ENCODE measurements at regions not wholly inside any gene's neighbourhood (a gene's known extent, or its start where the extent isn't known, plus 50 kb on each side); places are given as distances from the start of the nearest gene placed in this dataset.

- Histone ChIP-seq H3K27me3 (ENCODE audit: control insufficient read depth, insufficient read depth, low read length) (no peaks in the 10 kb centered on the region), H2AFZ (ENCODE audit: low read length) (no peak overlapping the region), H3K27ac (ENCODE audit: insufficient read depth, low read length) (no peak overlapping the region), H3K9ac (ENCODE audit: insufficient read depth, low read length) (no peak overlapping the region), H3K79me2 (ENCODE audit: control insufficient read depth, insufficient read depth, low read length) (no peaks in the 10 kb centered on the region), H3K4me2 (ENCODE audit: extremely low read depth, insufficient read depth, low read length) (no peak overlapping the region), H3K36me3 (ENCODE audit: control insufficient read depth, insufficient read depth, low read length) (no peaks in the 10 kb centered on the region), H3K4me3 (replicated peaks in 1 of 4; ENCODE audit: control extremely low read depth in 1 of 4, insufficient read depth in 1 of 4, low read depth in 3 of 4, low read length in 4 of 4) (no peak overlapping the region), H3K9me3 (ENCODE audit: control insufficient read depth, insufficient read depth, low read depth, low read length) (no peaks in the 10 kb centered on the region), H4K20me1 (ENCODE audit: control insufficient read depth, extremely low read depth, insufficient read depth, low read length) (no peaks in the 10 kb centered on the region), H3K4me1 (ENCODE audit: control insufficient read depth, extremely low read depth, insufficient read depth, low read length) (no peaks in the 10 kb centered on the region)
- DNase-seq (ENCODE audit: low read depth in 2 of 2) = no peak
- TF ChIP-seq EZH2 (IDR thresholded peaks at IDR 0.05; ENCODE audit: low read length, missing control alignments) = no peak
These were observed 50.6 kb upstream of the MRPS6 start for GRCh38 chr21:34022627-34023335.

- H3K9me3 ChIP-seq (ENCODE audit: control insufficient read depth, insufficient read depth, low read depth, low read length) = no peaks in the 10 kb centered on the region
- DNase-seq (ENCODE audit: low read depth in 2 of 2) = peak in 1 of 2 donors; percentile 57
- H3K27me3 ChIP-seq (ENCODE audit: control insufficient read depth, insufficient read depth, low read length) = no peaks in the 10 kb centered on the region
- H3K4me1 ChIP-seq (ENCODE audit: control insufficient read depth, extremely low read depth, insufficient read depth, low read length) = no peaks in the 10 kb centered on the region
- no peak overlapping the region for H3K9ac ChIP-seq (ENCODE audit: insufficient read depth, low read length)
- H3K4me3 ChIP-seq (replicated peaks in 1 of 4; ENCODE audit: control extremely low read depth in 1 of 4, insufficient read depth in 1 of 4, low read depth in 3 of 4, low read length in 4 of 4) = no peak overlapping the region
- TF ChIP-seq EZH2 (IDR thresholded peaks at IDR 0.05; ENCODE audit: low read length, missing control alignments) (no peak), CTCF (conservative IDR thresholded peaks at IDR 0.05 in 1 of 2, IDR thresholded peaks at IDR 0.05 in 1 of 2; ENCODE audit: low read depth in 1 of 2, low read length in 2 of 2) (no peak)
- H3K4me2 ChIP-seq (ENCODE audit: extremely low read depth, insufficient read depth, low read length) = no peak overlapping the region
- H4K20me1 ChIP-seq (ENCODE audit: control insufficient read depth, extremely low read depth, insufficient read depth, low read length) = no peaks in the 10 kb centered on the region
- H3K79me2 ChIP-seq (ENCODE audit: control insufficient read depth, insufficient read depth, low read length) = no peaks in the 10 kb centered on the region
- H2AFZ ChIP-seq (ENCODE audit: low read length) = no peak overlapping the region
- H3K36me3 ChIP-seq (ENCODE audit: control insufficient read depth, insufficient read depth, low read length) = no peaks in the 10 kb centered on the region
- H3K27ac ChIP-seq (ENCODE audit: insufficient read depth, low read length) = no peak overlapping the region
These were observed 51.7 kb upstream of the MRPS6 start for GRCh38 chr21:34021726-34022125.

GRCh38 chr21:34020983-34021553, 52.3 kb upstream of the MRPS6 start:
- Histone ChIP-seq H3K79me2 (ENCODE audit: control insufficient read depth, insufficient read depth, low read length) (no peaks in the 10 kb centered on the region), H3K4me3 (replicated peaks in 1 of 4; ENCODE audit: control extremely low read depth in 1 of 4, insufficient read depth in 1 of 4, low read depth in 3 of 4, low read length in 4 of 4) (no peak overlapping the region), H3K4me1 (ENCODE audit: control insufficient read depth, extremely low read depth, insufficient read depth, low read length) (no peaks in the 10 kb centered on the region), H3K4me2 (ENCODE audit: extremely low read depth, insufficient read depth, low read length) (no peak overlapping the region), H3K9ac (ENCODE audit: insufficient read depth, low read length) (no peak overlapping the region), H3K36me3 (ENCODE audit: control insufficient read depth, insufficient read depth, low read length) (no peaks in the 10 kb centered on the region), H3K9me3 (ENCODE audit: control insufficient read depth, insufficient read depth, low read depth, low read length) (no peaks in the 10 kb centered on the region), H3K27me3 (ENCODE audit: control insufficient read depth, insufficient read depth, low read length) (no peaks in the 10 kb centered on the region), H2AFZ (ENCODE audit: low read length) (no peak overlapping the region), H3K27ac (ENCODE audit: insufficient read depth, low read length) (no peak overlapping the region), H4K20me1 (ENCODE audit: control insufficient read depth, extremely low read depth, insufficient read depth, low read length) (no peaks in the 10 kb centered on the region)
- DNase-seq (ENCODE audit: low read depth in 2 of 2) = peak in 1 of 2 donors; percentile 57
- TF ChIP-seq EZH2 (IDR thresholded peaks at IDR 0.05; ENCODE audit: low read length, missing control alignments) (no peak), CTCF (conservative IDR thresholded peaks at IDR 0.05 in 1 of 2, IDR thresholded peaks at IDR 0.05 in 1 of 2; ENCODE audit: low read depth in 1 of 2, low read length in 2 of 2) (no peak)

Measured in fibroblast of lung (primary cell).